ENCODE measurements at regions not wholly inside any gene's neighbourhood (a gene's known extent, or its start where the extent isn't known, plus 50 kb on each side); places are given as distances from the start of the nearest gene placed in this dataset.

DNA sequence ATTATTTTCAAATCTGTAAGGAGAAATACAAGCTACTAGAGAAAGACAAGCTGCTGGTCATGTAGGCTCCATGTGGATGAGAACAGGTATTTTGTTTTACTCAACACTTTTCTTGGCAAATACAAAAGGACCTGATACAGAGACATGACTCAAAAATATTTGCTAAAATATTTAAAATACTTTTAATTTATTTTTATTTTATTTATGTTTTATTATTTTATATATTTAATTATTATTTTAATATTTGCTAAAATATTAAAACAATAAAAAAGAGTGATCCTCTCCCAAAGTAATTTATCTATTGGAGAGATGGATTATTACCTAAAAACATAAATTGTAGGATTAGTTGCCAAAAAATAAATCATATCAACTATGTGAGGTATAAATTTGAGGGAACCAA, 808.9 kb upstream of the SEL1L start:
- Histone ChIP-seq H3K9me3 (no peaks in the 10 kb centered on the region), H3K27me3 (no peaks in the 10 kb centered on the region), H3K27ac (no peak overlapping the region), H3K4me3 (no peak overlapping the region), H3K36me3 (no peaks in the 10 kb centered on the region), H3K4me1 (no peaks in the 10 kb centered on the region)
- TF ChIP-seq, protein P1, sequence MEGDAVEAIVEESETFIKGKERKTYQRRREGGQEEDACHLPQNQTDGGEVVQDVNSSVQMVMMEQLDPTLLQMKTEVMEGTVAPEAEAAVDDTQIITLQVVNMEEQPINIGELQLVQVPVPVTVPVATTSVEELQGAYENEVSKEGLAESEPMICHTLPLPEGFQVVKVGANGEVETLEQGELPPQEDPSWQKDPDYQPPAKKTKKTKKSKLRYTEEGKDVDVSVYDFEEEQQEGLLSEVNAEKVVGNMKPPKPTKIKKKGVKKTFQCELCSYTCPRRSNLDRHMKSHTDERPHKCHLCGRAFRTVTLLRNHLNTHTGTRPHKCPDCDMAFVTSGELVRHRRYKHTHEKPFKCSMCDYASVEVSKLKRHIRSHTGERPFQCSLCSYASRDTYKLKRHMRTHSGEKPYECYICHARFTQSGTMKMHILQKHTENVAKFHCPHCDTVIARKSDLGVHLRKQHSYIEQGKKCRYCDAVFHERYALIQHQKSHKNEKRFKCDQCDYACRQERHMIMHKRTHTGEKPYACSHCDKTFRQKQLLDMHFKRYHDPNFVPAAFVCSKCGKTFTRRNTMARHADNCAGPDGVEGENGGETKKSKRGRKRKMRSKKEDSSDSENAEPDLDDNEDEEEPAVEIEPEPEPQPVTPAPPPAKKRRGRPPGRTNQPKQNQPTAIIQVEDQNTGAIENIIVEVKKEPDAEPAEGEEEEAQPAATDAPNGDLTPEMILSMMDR (IDR thresholded peaks at IDR 0.05) = no peak
- TF ChIP-seq EP300 (IDR thresholded peaks at IDR 0.05; ENCODE audit: low read depth) (no peak), POLR2AphosphoS5 (IDR thresholded peaks at IDR 0.05) (no peak), POLR2A (IDR thresholded peaks at IDR 0.05) (no peak)
- DNase-seq = no peak
- intact Hi-C loops (cut with DNase I; ENCODE audit: low total_unique reads) (no loop called here), in situ Hi-C loops (cut with MboI; ENCODE audit: low pct_ligation_motif_present in 1 of 4, low pct_unique_long_range_greater_than_20kb in 1 of 4, low sequenced_read_pairs in 3 of 4) (no loop called here)

- no peak for TF ChIP-seq EP300 (IDR thresholded peaks at IDR 0.05; ENCODE audit: low read depth)
- TF ChIP-seq POLR2A (IDR thresholded peaks at IDR 0.05) = no peak
- TF ChIP-seq, protein P1 (IDR thresholded peaks at IDR 0.05) = no peak
- no peak for TF ChIP-seq POLR2AphosphoS5 (IDR thresholded peaks at IDR 0.05)
- Histone ChIP-seq H3K27me3 (no peaks in the 10 kb centered on the region), H3K9me3 (no peaks in the 10 kb centered on the region), H3K27ac (no peak overlapping the region), H3K36me3 (no peaks in the 10 kb centered on the region), H3K4me1 (no peaks in the 10 kb centered on the region), H3K4me3 (no peak overlapping the region)
- in situ Hi-C loops (cut with MboI; ENCODE audit: low pct_ligation_motif_present in 1 of 4, low pct_unique_long_range_greater_than_20kb in 1 of 4, low sequenced_read_pairs in 3 of 4) = no loop called here
- intact Hi-C loops (cut with DNase I; ENCODE audit: low total_unique reads) = no loop called here
- DNase-seq = no peak
Observed at GRCh38 chr14:82345184-82345583, 811.5 kb upstream of the SEL1L start.

DNA sequence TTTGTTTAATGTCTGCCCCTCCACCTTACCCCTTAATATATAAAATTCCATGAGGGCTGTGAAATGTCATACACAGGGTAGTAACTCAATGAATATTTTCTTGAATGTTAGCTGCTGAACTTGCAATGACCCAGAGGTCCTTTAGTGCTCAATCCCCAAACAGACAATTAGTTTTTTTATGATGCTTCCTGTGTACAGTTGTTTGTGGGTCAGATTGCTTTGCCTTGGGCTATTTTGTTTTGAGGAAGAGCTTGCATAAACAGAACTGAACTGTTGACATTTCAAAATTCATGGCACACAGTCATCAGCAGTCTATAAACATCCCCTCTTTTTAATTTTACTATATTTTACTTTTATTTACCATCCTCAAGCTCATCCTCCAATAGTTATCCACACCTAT, 820.5 kb upstream of the SEL1L start:
- Histone ChIP-seq H3K4me1 (no peaks in the 10 kb centered on the region), H3K27me3 (no peaks in the 10 kb centered on the region), H3K27ac (no peak overlapping the region), H3K9me3 (peaks cover 0 to 4% of the 10 kb centered on the region in 2 donors), H3K4me3 (no peak overlapping the region), H3K36me3 (no peaks in the 10 kb centered on the region)
- intact Hi-C loops (cut with DNase I; ENCODE audit: low total_unique reads) (no loop called here), in situ Hi-C loops (cut with MboI; ENCODE audit: low pct_ligation_motif_present in 1 of 4, low pct_unique_long_range_greater_than_20kb in 1 of 4, low sequenced_read_pairs in 3 of 4) (no loop called here)
- no peak for TF ChIP-seq EP300 (IDR thresholded peaks at IDR 0.05; ENCODE audit: low read depth)
- no peak for TF ChIP-seq POLR2A (IDR thresholded peaks at IDR 0.05)
- no peak for TF ChIP-seq POLR2AphosphoS5 (IDR thresholded peaks at IDR 0.05)
- TF ChIP-seq, protein P1 (IDR thresholded peaks at IDR 0.05) = no peak
- DNase-seq = no peak

DNA sequence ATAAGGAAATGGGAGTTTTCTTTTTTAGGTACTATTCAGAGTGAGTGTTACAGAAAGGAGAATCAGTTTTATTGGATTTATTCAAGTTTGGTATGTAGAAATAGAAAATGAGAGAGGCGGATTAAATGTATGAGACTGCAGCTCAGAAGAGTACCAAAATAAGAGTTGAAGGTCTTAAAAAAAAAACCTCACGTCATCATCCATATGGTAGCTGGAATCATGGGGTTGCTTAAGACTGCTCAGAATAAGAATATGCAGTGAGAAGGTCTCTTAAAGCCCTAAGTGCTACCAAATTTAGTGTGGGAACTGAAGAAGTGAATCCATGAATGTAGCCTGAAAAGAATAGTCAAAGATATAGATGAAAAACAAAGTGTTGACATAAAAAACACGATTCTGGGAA, 825.5 kb upstream of the SEL1L start:
- H3K9me3 ChIP-seq = no peaks in the 10 kb centered on the region
- intact Hi-C loops (cut with DNase I; ENCODE audit: low total_unique reads) (no loop called here), in situ Hi-C loops (cut with MboI; ENCODE audit: low pct_ligation_motif_present in 1 of 4, low pct_unique_long_range_greater_than_20kb in 1 of 4, low sequenced_read_pairs in 3 of 4) (no loop called here)
- H3K36me3 ChIP-seq = no peaks in the 10 kb centered on the region
- H3K27me3 ChIP-seq = no peaks in the 10 kb centered on the region
- 58 to 64% methylated on average over 2 to 3 of the region's 3 CpGs for WGBS, 2 donors (ENCODE audit: low coverage in 1 of 2)
- H3K27ac ChIP-seq = no peak overlapping the region
- DNase-seq = no peak
- no peak overlapping the region for H3K4me3 ChIP-seq
- no peaks in the 10 kb centered on the region for H3K4me1 ChIP-seq
- TF ChIP-seq POLR2AphosphoS5 (IDR thresholded peaks at IDR 0.05) = no peak

- H3K36me3 ChIP-seq = no peaks in the 10 kb centered on the region
- H3K27ac ChIP-seq = no peak overlapping the region
- in situ Hi-C loops (cut with MboI; ENCODE audit: low pct_ligation_motif_present in 1 of 4, low pct_unique_long_range_greater_than_20kb in 1 of 4, low sequenced_read_pairs in 3 of 4) (no loop called here), intact Hi-C loops (cut with DNase I; ENCODE audit: low total_unique reads) (no loop called here)
- no peaks in the 10 kb centered on the region for H3K9me3 ChIP-seq
- H3K27me3 ChIP-seq = no peaks in the 10 kb centered on the region
- H3K4me3 ChIP-seq = no peak overlapping the region
- H3K4me1 ChIP-seq = no peaks in the 10 kb centered on the region
- TF ChIP-seq, protein P1 (IDR thresholded peaks at IDR 0.05) = no peak
- TF ChIP-seq POLR2AphosphoS5 (IDR thresholded peaks at IDR 0.05) (no peak), POLR2A (IDR thresholded peaks at IDR 0.05) (no peak), EP300 (IDR thresholded peaks at IDR 0.05; ENCODE audit: low read depth) (no peak)
- DNase-seq = no peak
Observed at GRCh38 chr14:82362452-82362851, 828.8 kb upstream of the SEL1L start.

Measured in transverse colon (tissue), 4 donors.